CD4-positive, alpha-beta T cell treated with Interleukin-4 for 4 hours (primary cell): ENCODE measurements at regions not wholly inside any gene's neighbourhood (a gene's known extent, or its start where the extent isn't known, plus 50 kb on each side); places are given as distances from the start of the nearest gene placed in this dataset.

Experiments
- DNase-seq: peaks from one replicate; pipeline ENCODE4 v3.0.0-alpha.2; 2020

- DNase-seq = no peak
Observed at GRCh38 chr10:129033340-129033739, 433.7 kb upstream of the MGMT start.

DNA sequence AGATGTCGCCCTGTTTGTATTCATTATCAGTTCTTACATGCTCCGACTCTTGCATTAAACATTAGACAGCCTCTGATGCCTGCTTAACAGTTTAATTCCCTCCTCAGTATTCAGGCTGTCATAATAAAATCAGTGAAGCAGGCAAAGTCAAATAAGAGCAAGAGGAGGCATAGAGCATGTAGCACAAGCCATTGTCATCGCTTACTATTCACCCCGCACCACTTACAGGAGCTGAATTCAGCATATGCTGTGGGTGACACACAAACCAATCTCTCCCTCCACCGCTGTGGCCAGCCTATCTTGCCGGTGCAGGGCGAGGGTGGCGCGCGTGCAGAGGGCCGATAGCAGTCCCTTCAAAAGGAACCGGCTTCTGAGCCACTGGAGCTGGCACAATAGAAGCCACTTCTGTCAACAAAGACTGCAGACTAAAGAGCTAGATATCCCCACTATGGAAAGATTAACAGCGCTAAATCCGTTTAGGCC lies 433.2 kb upstream of the MGMT start:
- DNase-seq = no peak

DNA sequence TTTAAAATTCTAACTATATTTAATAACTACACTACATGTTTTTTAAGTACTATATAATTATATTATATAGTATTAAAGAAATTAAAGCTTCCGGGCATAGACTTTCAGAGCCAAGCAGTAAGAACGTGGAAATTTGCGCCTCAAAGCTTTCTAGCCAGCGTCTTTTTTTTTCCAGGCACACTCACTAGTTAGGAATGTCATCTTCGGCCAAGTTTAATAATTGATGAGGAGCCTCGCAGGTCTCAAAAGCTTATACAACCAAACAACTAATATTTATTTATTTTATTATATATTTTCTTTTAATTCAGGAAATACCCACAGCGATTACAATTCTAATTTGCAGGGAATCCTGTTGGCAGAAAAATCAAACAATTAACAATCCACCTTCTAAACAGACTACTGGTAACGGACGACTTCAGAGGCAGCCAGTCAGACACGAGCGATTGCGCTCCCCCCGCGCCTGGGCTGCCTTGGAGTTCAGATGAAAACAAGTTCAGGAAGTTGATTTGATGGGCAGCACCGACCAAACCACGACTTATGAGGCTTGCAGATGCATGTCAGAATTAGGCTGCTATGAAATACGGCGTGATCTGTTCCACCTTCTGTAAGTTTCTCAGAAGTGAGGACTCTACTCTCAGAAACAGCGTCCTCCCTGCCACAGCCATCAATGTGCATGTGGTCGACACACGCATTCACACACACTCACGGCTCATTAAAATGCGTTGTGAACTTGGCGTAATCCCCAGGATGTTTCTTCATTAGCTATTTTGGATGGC lies 431.8 kb upstream of the MGMT start:
- peak; percentile 41 for DNase-seq

GRCh38 chr10:129038522-129038921 lies 428.5 kb upstream of the MGMT start:
- DNase-seq = no peak

- no peak for DNase-seq
Observed at GRCh38 chr10:129039406-129040370, 427.4 kb upstream of the MGMT start.

DNA sequence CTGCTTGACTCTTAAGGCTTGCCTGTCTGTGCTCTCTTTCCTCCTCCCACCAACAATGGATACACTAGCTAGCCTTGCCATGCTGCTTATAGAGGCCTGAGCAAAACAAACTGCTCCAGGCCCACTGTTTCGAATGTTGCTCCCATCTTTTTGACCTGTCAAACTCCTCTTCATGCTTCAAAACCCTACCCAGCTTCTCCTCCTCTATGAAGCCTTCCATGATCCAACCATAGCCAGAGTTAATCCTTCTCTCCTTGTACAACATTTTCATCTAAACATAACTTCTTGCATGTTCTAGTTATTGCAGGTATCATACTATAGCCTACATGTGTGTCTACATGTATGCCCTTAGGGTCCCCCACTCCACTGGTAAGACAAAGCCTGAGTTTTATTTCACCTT lies 426.7 kb upstream of the MGMT start:
- no peak for DNase-seq

- no peak for DNase-seq
Observed at GRCh38 chr10:129041916-129042315, 425.1 kb upstream of the MGMT start.

GRCh38 chr10:129042776-129043595 lies 424.1 kb upstream of the MGMT start:
- no peak for DNase-seq

GRCh38 chr10:129043691-129044090 lies 423.4 kb upstream of the MGMT start:
- no peak for DNase-seq

DNA sequence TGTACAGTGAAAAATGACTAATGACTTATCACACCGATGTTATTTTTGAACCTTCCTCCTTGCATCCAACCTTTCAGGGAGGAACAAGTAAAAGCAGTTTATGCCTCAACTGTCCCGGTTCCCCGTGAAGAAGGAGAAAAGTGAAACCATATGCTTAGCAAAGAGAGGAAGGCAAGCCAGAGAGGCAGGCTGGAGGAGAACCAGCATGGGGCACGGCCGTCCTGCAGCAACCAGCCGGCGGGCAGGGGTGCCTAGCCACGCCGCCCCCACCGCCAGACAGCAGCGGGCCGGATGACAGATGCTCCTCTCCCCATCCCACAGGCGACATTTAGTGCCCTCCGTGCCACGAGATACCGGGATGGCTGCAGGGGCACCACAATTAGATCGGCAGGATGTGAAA lies 421.4 kb upstream of the MGMT start:
- DNase-seq = no peak

GRCh38 chr10:129046065-129046681 lies 420.9 kb upstream of the MGMT start:
- no peak for DNase-seq

DNA sequence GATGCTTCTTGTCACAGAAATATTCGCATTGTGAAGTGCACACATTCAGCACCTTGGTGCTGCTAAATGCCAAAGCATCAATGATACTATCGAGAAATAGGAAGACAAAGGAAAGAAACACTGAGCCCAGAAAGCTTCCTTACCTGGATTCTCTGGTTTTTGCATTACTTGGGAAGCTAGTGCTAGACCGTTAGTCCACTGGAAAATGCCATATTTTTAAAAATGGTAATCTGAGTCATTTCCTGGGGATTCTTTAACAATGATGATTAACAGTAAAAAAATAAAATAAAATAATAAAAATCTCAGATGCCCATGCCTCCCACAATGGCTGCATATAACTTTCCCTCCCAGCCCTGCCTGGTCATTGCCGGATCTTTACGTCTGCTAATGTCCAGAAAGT lies 420.1 kb upstream of the MGMT start:
- no peak for DNase-seq

- DNase-seq = no peak
Observed at GRCh38 chr10:129047600-129047999, 419.4 kb upstream of the MGMT start.

DNA sequence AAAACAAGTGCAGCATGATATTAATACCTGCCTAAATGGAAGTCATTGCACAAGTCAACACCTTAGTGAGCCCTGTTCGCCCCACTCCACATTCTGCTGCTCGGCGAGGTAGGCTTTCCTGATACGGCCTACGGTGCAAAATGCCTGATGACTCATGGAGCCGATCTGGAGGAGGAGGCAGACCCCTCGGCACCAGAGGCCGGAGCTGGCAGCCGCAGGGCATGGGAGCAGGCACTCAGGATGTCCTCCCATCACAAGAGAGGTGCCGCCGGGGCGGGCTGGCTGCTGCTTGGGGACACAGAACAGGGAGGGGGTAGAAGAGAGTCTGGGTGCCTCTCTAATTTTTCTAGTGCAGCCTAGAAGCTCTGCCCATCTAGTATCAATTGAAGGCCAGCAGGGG lies 418.5 kb upstream of the MGMT start:
- DNase-seq = no peak

DNA sequence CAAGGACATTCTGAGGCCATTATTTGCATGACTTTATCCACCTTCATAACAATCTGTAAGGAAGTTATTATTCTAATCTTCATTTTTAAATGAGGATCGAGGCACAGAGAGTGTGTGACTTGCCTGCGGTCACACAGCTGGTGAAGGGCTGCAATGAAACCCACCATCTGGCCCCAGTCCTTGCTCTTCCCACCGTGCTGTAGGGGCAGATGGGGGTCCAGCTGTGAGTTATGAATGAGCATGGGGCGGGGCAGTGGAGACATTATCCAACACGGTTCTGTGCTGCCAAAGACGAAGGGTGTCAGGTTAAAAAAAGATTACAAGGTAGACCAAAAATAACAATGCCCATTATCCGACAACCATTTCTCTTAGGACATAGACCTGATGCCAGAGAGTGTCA lies 417.5 kb upstream of the MGMT start:
- DNase-seq = no peak

- DNase-seq = no peak
Observed at GRCh38 chr10:129055225-129055624, 411.8 kb upstream of the MGMT start.

GRCh38 chr10:129055986-129056385 lies 411.1 kb upstream of the MGMT start:
- no peak for DNase-seq

DNA sequence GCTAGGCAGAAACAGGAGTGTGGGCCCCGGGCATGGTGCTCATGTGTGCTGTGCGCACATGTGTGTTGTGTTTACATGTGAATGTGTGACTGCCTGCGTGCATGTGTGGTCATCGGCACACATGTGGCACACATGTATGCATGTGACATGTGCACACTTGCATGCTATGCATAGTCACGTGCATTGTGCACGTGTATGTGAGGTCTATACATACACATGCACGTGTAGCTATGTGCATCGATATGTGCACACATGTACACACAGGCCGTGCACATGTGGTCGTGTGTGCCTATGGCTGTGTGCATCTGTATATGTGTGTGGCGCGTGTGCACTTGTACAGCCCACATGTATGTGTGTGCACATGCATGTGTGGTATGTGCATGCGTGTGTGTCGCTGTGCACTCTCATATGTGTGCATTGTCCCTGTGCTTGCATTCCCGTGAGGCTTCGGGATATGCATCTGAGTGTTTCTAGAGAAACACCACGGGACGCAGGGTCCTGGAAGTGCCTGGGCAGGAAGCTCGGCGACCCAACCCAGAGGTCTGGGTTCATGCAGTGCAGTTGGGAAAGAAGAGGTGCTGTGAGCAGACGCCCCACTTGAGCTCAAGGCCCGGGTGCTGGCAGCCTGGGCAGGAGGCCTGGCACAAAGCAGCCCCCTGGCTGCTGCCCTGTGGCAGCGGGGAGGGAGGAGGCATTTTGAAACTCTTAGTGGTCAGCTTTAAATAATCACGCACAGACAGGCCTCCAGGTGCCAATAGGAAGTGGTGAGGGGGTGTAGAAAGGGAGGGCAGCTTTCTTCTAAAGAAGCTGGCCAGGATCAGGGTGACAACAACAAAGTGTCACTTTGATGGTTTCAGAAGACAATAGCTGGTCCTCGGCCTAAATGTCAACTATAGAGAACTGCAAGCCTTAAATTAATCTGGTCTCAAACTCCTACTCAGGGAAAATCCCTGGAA lies 410.0 kb upstream of the MGMT start:
- DNase-seq = no peak

DNA sequence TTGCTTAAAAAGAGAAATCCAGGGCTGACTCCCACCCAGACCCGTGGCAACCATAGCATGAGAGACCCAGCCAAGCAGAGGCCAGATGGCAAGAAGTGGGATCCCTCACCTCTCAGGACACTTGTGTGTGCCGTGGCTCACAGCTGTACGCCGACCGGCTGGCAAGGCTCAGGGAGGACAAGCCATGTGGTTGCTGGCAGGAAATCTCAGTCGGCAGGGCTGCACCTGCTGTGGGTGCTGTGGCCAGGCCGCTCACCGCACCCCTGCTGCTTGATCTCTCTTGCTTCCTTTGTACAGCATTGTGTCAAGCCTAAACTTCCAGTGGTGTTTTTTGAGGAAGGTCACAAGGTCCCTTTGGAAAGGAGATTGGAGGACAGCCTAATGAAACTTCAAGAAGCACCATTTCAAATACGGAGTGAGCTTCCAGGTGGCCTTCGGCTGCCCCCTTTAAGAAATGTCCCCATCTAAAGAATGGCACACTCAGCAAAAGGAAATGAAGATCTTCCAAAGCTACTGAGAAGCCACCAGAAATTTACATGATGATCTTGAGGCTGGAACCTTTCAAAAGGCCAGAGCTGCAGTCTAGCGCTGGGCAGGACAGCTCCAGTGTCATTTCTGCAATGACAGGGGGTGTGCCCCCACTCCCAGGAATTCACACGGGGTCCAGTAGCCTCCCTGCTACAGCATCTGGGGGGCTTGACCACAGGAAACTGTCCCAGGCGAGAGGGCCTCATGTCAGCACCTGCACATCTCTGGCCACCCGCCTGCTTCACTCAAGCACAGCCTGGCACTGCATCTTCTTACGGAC lies 409.0 kb upstream of the MGMT start:
- peak; percentile 23 for DNase-seq

GRCh38 chr10:129058664-129059155 lies 408.3 kb upstream of the MGMT start:
- DNase-seq = no peak
